GM12874 (cell line): ENCODE measurements at regions not wholly inside any gene's neighbourhood (a gene's known extent, or its start where the extent isn't known, plus 50 kb on each side); places are given as distances from the start of the nearest gene placed in this dataset.

ENCODE experiments used
- CTCF ChIP-seq: IDR thresholded peaks from 2 replicates; pipeline ENCODE4 v1.5.1; 2011; ENCODE audit warnings: low read depth, mild to moderate bottlenecking, control low read depth, low read length, moderate library complexity; ENCODE audit not compliant: insufficient read depth

- TF ChIP-seq CTCF, result no peak
Observed at GRCh38 chr13:22776394-22777186, 404.2 kb upstream of the SGCG start.

DNA sequence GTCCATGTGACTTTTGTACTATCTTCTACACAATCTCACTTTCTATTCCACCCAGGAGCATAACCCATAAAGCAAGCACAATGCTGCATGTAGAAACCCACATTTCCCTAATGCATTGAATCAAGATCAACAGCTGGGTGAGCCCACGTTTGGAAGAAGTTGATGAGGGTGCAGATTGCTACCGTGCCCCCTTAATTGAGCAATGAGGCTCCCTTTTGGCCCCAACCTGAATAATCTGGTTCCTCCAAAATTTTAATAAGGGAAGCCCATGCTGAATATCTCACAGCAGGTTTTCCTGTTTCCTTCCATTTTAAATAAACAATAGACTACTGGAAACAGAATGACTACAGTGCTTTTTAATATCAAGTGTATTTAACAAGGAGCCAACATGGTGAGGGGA, 403.6 kb upstream of the SGCG start:
- no peak for TF ChIP-seq CTCF

GRCh38 chr13:22789027-22789593, 391.7 kb upstream of the SGCG start:
- no peak for TF ChIP-seq CTCF

- no peak for TF ChIP-seq CTCF
Observed at GRCh38 chr13:22789916-22790315, 390.9 kb upstream of the SGCG start.

GRCh38 chr13:22793598-22794134, 387.1 kb upstream of the SGCG start:
- TF ChIP-seq CTCF, result no peak

GRCh38 chr13:22800526-22801401, 380.0 kb upstream of the SGCG start:
- TF ChIP-seq CTCF, result no peak

GRCh38 chr13:22801402-22802003, 379.3 kb upstream of the SGCG start:
- no peak for TF ChIP-seq CTCF
